ENCODE measurements at regions not wholly inside any gene's neighbourhood (a gene's known extent, or its start where the extent isn't known, plus 50 kb on each side); places are given as distances from the start of the nearest gene placed in this dataset.

DNA sequence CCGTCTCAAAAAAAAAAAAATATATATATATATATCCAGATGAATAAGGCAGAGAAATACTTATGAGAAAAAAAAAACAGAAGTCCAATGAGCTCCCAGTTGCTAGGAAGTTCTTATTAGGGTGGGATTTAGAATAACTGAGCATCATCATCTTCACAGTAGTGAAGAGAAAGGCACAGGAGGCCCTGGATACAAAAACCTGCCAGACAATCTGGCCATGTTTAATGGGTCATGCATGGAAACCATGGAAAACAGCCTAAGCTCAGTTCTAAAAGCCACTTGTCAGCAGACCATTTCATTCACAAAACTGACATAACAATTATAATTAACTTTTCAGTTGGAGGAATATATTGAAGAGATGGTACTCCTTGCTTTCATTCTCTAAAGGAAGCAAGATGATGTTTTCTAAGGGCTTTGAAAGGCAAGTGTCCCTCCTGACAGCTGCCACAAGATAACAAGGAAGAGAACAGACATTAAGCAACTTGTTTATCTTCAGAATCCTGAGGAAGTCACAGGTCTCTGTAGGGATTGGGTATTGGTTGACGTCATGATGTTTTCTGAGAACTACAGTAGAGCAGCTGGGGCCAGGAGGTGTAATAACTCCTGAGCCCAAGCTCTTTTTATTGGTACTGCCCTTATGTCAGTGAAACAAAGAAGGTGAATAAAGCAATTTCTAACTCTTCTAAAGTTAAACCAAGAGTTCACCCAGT, 463.1 kb downstream of the DMAC1 start:
- no peaks in the 10 kb centered on the region for H3K36me3 ChIP-seq (ENCODE audit: control insufficient read depth, insufficient read depth, low read length)
- POLR2A ChIA-PET = no interaction called here
- CTCF ChIA-PET = interaction anchor here (0.7 kb wide), 1 partner anchor 1215 kb away, joined by 3 read pairs; no protein-coding TSS in a partner anchor

GRCh38 chr9:7333719-7334118, 465.9 kb downstream of the DMAC1 start:
- DNase-seq (ENCODE audit: low read depth) = no peak
- TF ChIP-seq, protein P1, sequence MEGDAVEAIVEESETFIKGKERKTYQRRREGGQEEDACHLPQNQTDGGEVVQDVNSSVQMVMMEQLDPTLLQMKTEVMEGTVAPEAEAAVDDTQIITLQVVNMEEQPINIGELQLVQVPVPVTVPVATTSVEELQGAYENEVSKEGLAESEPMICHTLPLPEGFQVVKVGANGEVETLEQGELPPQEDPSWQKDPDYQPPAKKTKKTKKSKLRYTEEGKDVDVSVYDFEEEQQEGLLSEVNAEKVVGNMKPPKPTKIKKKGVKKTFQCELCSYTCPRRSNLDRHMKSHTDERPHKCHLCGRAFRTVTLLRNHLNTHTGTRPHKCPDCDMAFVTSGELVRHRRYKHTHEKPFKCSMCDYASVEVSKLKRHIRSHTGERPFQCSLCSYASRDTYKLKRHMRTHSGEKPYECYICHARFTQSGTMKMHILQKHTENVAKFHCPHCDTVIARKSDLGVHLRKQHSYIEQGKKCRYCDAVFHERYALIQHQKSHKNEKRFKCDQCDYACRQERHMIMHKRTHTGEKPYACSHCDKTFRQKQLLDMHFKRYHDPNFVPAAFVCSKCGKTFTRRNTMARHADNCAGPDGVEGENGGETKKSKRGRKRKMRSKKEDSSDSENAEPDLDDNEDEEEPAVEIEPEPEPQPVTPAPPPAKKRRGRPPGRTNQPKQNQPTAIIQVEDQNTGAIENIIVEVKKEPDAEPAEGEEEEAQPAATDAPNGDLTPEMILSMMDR (IDR thresholded peaks at IDR 0.05; ENCODE audit: insufficient read depth, low read depth, low read length) = no peak
- CTCF ChIA-PET = interaction anchor here (1.0 kb wide), 1 partner anchor 27 kb away, joined by 3 read pairs; no protein-coding TSS in a partner anchor
- Histone ChIP-seq H3K4me3 (ENCODE audit: low read depth, low read length) (no peak overlapping the region), H3K36me3 (ENCODE audit: control insufficient read depth, insufficient read depth, low read length) (no peaks in the 10 kb centered on the region), H3K27me3 (ENCODE audit: control insufficient read depth, insufficient read depth, low read length) (no peaks in the 10 kb centered on the region; the same call in 1 of the 2 replicates)
- POLR2A ChIA-PET = no interaction called here

More for the DNA sequence above, 463.1 kb downstream of the DMAC1 start:
- H3K4me3 ChIP-seq (ENCODE audit: low read depth, low read length) = no peak overlapping the region
- TF ChIP-seq, protein P1 (IDR thresholded peaks at IDR 0.05; ENCODE audit: insufficient read depth, low read depth, low read length) = no peak
- DNase-seq (ENCODE audit: low read depth) = no peak
- no peaks in the 10 kb centered on the region; the same call in none of the 2 replicates for H3K27me3 ChIP-seq (ENCODE audit: control insufficient read depth, insufficient read depth, low read length)

- Histone ChIP-seq H3K27me3 (ENCODE audit: control insufficient read depth, insufficient read depth, low read length) (no peaks in the 10 kb centered on the region; the same call in 1 of the 2 replicates), H3K36me3 (ENCODE audit: control insufficient read depth, insufficient read depth, low read length) (no peaks in the 10 kb centered on the region), H3K4me3 (ENCODE audit: low read depth, low read length) (no peak overlapping the region)
- no peak for DNase-seq (ENCODE audit: low read depth)
- POLR2A ChIA-PET = no interaction called here
- CTCF ChIA-PET = no interaction called here
- TF ChIP-seq, protein P1 (IDR thresholded peaks at IDR 0.05; ENCODE audit: insufficient read depth, low read depth, low read length) = no peak
Observed at GRCh38 chr9:7332780-7333179, 466.8 kb downstream of the DMAC1 start.

- POLR2A ChIA-PET = no interaction called here
- CTCF ChIA-PET = no interaction called here
- TF ChIP-seq, protein P1 (IDR thresholded peaks at IDR 0.05; ENCODE audit: insufficient read depth, low read depth, low read length) = no peak
- DNase-seq (ENCODE audit: low read depth) = no peak
- no peaks in the 10 kb centered on the region for H3K27me3 ChIP-seq (ENCODE audit: control insufficient read depth, insufficient read depth, low read length)
- H3K36me3 ChIP-seq (ENCODE audit: control insufficient read depth, insufficient read depth, low read length) = no peaks in the 10 kb centered on the region
- no peak overlapping the region for H3K4me3 ChIP-seq (ENCODE audit: low read depth, low read length)
Observed at GRCh38 chr9:7328453-7328852, 471.1 kb downstream of the DMAC1 start.

GRCh38 chr9:7325995-7326394, 473.6 kb downstream of the DMAC1 start:
- DNase-seq (ENCODE audit: low read depth) = no peak
- POLR2A ChIA-PET = no interaction called here
- CTCF ChIA-PET = no interaction called here
- TF ChIP-seq, protein P1 (IDR thresholded peaks at IDR 0.05; ENCODE audit: insufficient read depth, low read depth, low read length) = no peak
- no peak overlapping the region for H3K4me3 ChIP-seq (ENCODE audit: low read depth, low read length)
- H3K27me3 ChIP-seq (ENCODE audit: control insufficient read depth, insufficient read depth, low read length) = no peaks in the 10 kb centered on the region
- H3K36me3 ChIP-seq (ENCODE audit: control insufficient read depth, insufficient read depth, low read length) = no peaks in the 10 kb centered on the region

Measured in BJ (cell line).